ENCODE measurements at regions not wholly inside any gene's neighbourhood (a gene's known extent, or its start where the extent isn't known, plus 50 kb on each side); places are given as distances from the start of the nearest gene placed in this dataset.

DNA sequence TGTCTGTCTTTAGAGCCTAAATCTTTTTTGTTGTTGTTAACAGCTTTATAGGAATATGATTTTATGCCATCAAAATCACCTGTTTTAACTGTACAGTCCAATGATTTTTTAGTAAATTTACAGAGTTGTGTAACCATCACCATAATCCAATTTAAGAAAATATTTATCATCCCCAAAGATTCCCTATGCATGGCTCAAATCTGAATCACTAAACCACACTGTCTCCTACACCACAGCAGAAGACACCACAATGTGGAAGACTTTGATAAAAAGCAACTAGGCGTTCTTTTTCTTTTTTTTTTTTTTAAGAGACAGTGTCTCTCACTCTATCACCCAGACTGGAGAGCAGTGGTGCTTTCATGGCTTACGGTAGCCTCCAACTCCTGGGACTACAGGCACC is 99.6 kb downstream of the TXNL1 start (continued):
- TF ChIP-seq GABPA (IDR thresholded peaks at IDR 0.05; ENCODE audit: borderline replicate concordance, insufficient read depth, low read length) = no peak
- TF ChIP-seq BCL11A (IDR thresholded peaks at IDR 0.05; ENCODE audit: low read depth in 2 of 2, low read length in 2 of 2) = no peak
- TF ChIP-seq CREB1 (IDR thresholded peaks at IDR 0.05) = no peak

All from H1 (cell line).